GM18520 (cell line): ENCODE measurements at regions not wholly inside any gene's neighbourhood (a gene's known extent, or its start where the extent isn't known, plus 50 kb on each side); places are given as distances from the start of the nearest gene placed in this dataset.

ENCODE experiments used
- ATAC-seq: cut with Tn5 transposase; IDR thresholded peaks from one replicate; pipeline ENCODE4 v1.9.1; 2021; ENCODE audit not compliant: unreplicated experiment

GRCh38 chr14:97544571-97544970 lies 747.4 kb downstream of the VRK1 start:
- no peak for ATAC-seq

- ATAC-seq, result no peak
These were observed 749.5 kb downstream of the VRK1 start for GRCh38 chr14:97546491-97547230.

DNA sequence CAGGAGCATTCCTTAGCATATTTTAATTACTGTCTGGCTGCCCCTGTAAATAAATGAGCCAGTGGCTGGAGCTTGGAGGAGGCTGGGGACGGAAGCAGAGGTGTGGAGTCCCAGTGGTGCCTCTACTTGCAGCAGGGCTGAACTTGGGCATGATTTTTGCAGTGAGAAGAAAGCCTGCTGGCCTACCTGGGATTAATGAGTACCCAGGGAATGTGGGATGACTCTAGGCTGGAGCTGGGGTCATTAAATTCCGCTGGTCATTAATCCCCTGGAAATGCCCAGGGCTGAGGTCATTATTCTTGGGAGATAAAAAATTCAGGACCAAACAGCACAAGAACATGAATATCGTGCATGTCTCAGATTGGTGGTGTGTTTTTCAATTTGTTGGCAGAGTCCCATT lies 753.3 kb downstream of the VRK1 start:
- ATAC-seq, result no peak

GRCh38 chr14:97554597-97554996 lies 757.4 kb downstream of the VRK1 start:
- ATAC-seq, result no peak

- no peak for ATAC-seq
These were observed 767.2 kb downstream of the VRK1 start for GRCh38 chr14:97564334-97564733.

DNA sequence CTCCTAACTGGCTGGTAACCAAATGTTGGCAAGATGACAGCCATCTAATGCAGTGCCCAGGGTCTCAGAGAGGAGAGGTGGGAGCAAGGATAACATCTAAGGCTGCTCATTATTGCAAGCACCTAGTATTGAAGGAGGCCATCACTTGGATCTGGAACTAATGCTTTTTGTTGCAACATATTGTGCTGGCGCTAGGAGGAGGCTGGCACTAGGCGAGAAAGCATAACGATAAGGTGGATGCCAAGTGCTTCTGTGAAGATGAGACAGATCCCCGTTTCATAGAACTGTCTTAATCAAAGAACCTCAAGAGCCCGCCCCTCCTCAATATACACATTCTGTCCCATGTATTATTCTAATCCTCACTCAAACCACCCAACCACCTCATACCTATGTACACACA lies 774.0 kb downstream of the VRK1 start:
- no peak for ATAC-seq

DNA sequence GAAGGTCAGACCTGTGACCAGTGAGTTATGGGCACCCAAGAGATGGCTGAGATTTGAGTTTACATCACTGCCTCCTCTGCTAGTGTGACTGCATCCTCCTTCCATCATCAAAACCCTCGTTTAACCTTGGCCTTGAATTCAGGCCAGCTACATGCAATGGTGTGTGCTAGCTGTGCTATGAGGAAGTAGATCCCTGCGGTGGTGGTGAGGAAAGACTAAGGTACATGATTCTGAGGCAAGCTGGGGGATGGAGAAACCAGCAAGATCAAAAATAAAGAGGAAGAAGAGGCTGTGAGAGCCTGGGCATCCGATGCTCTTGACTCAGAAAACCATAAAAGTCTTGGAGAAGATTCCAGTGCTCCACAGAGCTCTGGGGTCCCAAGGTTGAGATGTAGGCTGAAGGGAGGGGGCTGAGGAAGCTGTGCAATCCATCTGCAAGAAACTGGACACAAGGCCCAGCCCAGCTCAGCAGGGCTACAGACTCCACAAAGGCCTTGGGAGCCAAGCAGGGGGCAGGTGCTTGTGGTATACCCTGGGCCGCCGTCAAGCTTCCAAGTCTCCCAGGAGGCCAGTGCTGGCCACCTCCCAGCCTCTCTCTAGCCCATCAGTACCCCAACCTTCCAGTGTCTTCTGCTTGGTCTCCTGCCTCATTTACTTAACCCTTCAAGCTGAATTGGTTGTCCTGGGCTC lies 774.8 kb downstream of the VRK1 start:
- ATAC-seq, result no peak

GRCh38 chr14:97572583-97573458 lies 775.6 kb downstream of the VRK1 start:
- no peak for ATAC-seq

- ATAC-seq, result no peak
These were observed 778.5 kb downstream of the VRK1 start for GRCh38 chr14:97575677-97576076.

DNA sequence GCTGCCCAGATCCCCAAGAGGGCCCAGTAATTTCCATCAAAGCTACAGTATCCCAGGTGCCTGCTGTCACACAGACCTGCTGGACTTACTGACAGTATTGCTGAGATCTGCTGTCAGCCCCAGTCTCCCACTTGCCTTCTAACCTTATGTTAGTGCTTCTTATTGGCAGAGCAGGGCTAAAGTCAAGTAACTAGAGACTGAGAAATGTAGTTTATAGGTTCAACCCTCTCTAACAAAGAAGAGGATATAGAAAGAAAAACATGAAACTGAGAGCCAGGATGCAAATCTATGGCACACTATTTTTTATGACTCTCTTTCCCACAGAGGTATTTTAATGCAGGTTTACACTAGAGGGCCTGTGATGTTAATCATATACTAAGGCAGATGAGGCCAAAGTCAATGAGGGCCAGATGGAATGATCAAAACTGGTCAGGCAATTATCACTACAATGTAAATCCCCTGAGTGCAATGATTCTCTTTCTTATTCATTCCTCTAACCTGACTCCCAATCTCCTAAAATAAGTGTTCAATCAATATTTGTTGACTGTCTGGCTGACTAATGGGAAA lies 781.9 kb downstream of the VRK1 start:
- ATAC-seq, result no peak

DNA sequence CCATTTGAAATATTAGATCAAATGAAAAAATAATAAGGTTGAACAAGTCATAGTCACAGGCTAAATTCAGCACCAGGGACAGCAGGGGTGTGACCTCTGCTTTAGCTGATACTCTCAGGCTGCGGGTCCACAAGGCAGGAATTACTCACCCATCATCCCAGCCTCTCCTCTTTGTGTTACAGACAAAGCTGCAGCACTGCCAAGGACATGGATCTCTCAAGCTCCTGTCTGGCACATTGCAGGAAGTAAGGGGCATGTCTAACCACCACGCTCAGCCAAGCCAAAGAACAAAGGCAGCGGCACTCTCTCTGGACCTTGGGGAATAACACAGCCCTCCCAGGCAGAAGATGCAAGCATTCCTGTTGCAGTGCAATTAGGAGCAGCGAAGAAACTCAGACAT lies 783.8 kb downstream of the VRK1 start:
- no peak for ATAC-seq

DNA sequence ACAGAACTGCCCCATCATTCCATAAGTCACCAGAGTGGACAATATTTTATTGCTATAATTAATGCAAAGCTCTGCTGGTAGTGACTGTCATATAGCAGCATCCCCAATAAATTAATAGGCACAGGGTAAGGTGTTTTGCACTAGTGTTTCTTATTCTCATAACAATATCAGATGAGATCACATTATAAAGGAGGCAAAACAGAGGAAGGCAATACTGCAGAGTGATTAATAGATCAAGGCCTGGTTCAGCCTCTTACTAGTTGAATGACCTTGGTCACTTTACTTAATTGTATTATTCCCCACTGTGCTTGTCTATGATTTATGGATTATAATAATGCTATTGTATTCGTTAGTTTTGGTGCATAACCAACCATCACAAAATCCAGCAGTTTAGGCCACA lies 784.8 kb downstream of the VRK1 start:
- ATAC-seq, result no peak

DNA sequence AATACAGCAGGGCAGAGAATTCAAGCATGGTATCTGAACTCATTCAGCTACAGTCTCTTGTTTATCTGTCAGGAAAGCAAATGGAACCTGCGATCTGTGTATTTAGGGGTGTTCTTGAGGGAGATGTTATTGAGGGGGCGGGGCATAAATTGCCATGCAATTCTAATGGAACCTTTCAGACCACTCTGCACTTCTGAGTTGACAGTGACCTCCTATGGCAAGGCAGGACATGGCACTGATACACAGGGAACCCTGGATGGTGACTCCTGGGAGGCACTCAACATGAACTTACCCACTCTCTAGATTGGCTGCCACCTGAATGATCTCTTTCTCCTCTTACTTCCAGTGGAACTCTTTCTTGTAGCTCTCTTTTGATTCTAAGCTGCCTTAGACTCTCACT lies 787.3 kb downstream of the VRK1 start:
- no peak for ATAC-seq

- ATAC-seq, result no peak
These were observed 795.3 kb downstream of the VRK1 start for GRCh38 chr14:97592341-97592980.

DNA sequence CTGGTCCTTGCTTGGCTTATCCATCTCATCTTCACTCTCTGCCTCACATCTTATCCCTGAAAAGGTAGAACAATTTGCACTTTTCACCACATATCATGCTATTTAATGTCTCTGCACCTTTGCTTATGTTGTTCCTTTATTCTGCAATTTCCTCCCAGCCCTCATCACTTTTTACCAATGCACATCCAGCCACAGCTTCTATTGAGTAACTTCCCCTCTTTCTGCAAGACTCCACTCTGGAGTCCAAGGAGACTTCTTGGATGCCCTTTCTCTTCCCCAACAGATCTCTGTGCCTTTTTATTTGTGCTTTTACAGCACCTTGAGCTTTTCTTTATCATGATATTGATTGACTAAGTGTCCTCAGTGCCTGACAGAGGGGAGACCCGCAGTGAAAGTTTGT lies 797.1 kb downstream of the VRK1 start:
- no peak for ATAC-seq

DNA sequence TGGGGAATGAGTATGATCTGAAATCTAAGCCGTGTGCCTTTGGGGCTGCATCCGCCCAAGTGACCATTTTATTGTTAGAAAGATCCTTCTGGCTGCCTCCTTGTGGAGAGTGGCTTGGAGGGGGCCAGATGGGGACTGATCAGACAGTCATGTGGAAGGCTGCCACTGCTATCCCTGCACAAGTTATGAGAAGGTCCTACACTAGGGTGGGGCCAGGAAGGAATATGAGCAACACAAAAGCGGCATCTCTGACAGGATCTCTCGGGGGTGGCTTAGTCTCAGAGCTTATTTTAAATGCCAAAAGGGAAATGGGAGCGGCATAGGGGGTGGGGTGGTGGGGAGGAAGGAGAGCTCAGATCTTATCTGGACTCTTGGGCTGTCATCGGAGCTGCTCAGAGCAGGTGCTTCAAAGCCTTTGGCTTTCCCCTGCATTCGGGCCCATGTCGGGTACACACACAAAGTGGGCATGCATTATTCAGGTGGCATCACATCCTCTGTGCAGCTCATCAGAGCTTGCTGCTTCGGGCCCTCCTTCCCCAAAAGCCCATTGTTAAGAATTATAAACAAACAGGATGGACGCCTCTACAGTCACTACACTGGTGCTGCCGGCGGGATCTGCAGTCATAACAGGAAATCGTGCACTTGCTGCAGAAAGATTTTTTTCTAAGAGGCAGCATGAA lies 805.4 kb downstream of the VRK1 start:
- no peak for ATAC-seq

- ATAC-seq, result no peak
These were observed 806.0 kb downstream of the VRK1 start for GRCh38 chr14:97603201-97603600.

GRCh38 chr14:97604731-97605130 lies 807.5 kb downstream of the VRK1 start:
- no peak for ATAC-seq

- no peak for ATAC-seq
These were observed 821.2 kb downstream of the VRK1 start for GRCh38 chr14:97618401-97618800.

- no peak for ATAC-seq
These were observed 821.9 kb downstream of the VRK1 start for GRCh38 chr14:97618917-97619690.
